Smooth muscle cell (in vitro differentiated cells): ENCODE measurements at regions not wholly inside any gene's neighbourhood (a gene's known extent, or its start where the extent isn't known, plus 50 kb on each side); places are given as distances from the start of the nearest gene placed in this dataset.
"Not testable (repeated sequence)": the region's sequence is repeated elsewhere in the genome, so short reads cannot be mapped to it uniquely, and the experiment has no call there.

ENCODE experiments used
- DNase-seq: peaks from one replicate; lab custom pipeline; 2025; ENCODE audit not compliant: unreplicated experiment; lab: John Stamatoyannopoulos, UW
- H2AFZ ChIP-seq: fragments of 200-600 bp; sonication (generic); 2 replicates; pipeline ENCODE4 v1.6.0; 2016; ENCODE audit warnings: antibody characterized with exemption, low read depth, mild to moderate bottlenecking
- H3F3A ChIP-seq: fragments of 200-600 bp; sonication (generic); 2 replicates; pipeline ENCODE4 v1.6.0; 2017; ENCODE audit warnings: antibody characterized with exemption, low read depth
- H3K27ac ChIP-seq: fragments of 200-600 bp; sonication (generic); 2 replicates; pipeline ENCODE4 v1.5.1; 2016; ENCODE audit warnings: low read depth, mild to moderate bottlenecking
- H3K27me3 ChIP-seq: fragments of 200-600 bp; sonication (generic); 2 replicates; pipeline ENCODE4 v1.6.1; 2016; ENCODE audit warnings: low read depth, mild to moderate bottlenecking
- H3K36me3 ChIP-seq: fragments of 200-600 bp; sonication (generic); 2 replicates; pipeline ENCODE4 v1.5.1; 2016; ENCODE audit warnings: low read depth
- H3K4me1 ChIP-seq: fragments of 200-600 bp; sonication (generic); 2 replicates; pipeline ENCODE4 v1.5.1; 2016; ENCODE audit warnings: low read depth
- H3K4me2 ChIP-seq: fragments of 200-600 bp; sonication (generic); 2 replicates; pipeline ENCODE4 v1.6.0; 2016; ENCODE audit warnings: mild to moderate bottlenecking
- H3K4me3 ChIP-seq: fragments of 200-600 bp; sonication (generic); 2 replicates; pipeline ENCODE4 v1.5.1; 2016; ENCODE audit warnings: mild to moderate bottlenecking
- H3K79me2 ChIP-seq: fragments of 200-600 bp; sonication (generic); 2 replicates; pipeline ENCODE4 v1.6.0; 2016; ENCODE audit warnings: low read depth, mild to moderate bottlenecking
- H3K9ac ChIP-seq: fragments of 200-600 bp; sonication (generic); 2 replicates; pipeline ENCODE4 v1.6.0; 2016; ENCODE audit warnings: low read depth
- H3K9me3 ChIP-seq: fragments of 200-600 bp; sonication (generic); replicated peaks from 2 replicates; pipeline ENCODE4 v1.5.1; 2016; ENCODE audit warnings: low read depth
- H4K20me1 ChIP-seq: fragments of 200-600 bp; sonication (generic); 2 replicates; pipeline ENCODE4 v1.6.0; 2016; ENCODE audit warnings: low read depth
- WGBS: methylation state at CpG from one replicate; pipeline ENCODE4 v1.1.7; 2016; ENCODE audit warnings: low lambda C conversion rate; 5-methylcytosine and 5-hydroxymethylcytosine counted together
- TF ChIP-seq, protein P1 (sequence below): fragments of 200-600 bp; sonication (generic); IDR thresholded peaks from 2 replicates; pipeline ENCODE4 v1.5.1; 2017; ENCODE audit warnings: borderline replicate concordance, mild to moderate bottlenecking, antibody characterized with exemption; ENCODE audit not compliant: insufficient read depth, poor library complexity, severe bottlenecking

DNA sequence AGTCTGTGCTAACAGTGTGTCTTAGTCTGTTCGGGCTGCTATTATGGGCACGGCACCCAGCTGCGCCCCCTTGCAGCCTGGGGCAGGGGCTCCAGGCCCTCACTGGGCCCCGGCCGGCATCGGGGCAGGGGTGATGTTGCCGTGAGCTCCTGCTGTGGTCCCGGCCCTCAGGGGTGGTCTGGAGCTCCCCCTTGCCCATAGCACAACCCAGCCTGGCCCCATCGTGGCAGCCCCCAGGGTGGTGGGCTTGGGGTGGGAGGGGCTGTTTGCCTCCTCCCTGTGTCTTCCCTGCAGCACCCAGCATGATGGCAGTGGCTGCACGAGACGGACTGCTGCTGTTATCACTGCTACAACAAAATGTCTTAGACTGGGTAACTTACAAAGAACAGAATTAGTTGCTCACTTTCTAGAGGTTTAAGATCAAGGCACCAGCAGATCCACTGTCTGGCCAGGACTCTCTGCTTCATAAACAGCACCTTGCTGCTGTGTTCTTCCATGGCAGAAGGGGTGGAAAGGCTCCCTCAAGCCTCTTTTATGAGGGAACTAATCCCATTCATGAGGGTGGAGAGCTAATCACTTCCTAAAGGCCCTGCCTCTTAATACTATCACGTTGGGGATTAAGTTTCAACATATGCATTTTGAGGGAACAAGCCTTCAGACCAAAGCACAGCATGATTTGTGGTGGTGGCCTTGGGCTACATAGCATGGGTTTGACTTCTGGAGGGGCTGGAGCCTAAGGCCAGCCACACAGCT lies 149.5 kb downstream of the SEC23IP start:
- Histone ChIP-seq H4K20me1 (no peaks in the 10 kb centered on the region), H3K36me3 (no peaks in the 10 kb centered on the region), H3K4me1 (no peaks in the 10 kb centered on the region), H3K27ac (no peak overlapping the region), H3K9ac (no peak overlapping the region), H3K4me3 (no peak overlapping the region), H3K27me3 (no peaks in the 10 kb centered on the region), H2AFZ (no peak overlapping the region), H3K9me3 (no peaks in the 10 kb centered on the region), H3K79me2 (no peaks in the 10 kb centered on the region), H3F3A (no peaks in the 10 kb centered on the region), H3K4me2 (no peak overlapping the region)
- TF ChIP-seq, protein P1, sequence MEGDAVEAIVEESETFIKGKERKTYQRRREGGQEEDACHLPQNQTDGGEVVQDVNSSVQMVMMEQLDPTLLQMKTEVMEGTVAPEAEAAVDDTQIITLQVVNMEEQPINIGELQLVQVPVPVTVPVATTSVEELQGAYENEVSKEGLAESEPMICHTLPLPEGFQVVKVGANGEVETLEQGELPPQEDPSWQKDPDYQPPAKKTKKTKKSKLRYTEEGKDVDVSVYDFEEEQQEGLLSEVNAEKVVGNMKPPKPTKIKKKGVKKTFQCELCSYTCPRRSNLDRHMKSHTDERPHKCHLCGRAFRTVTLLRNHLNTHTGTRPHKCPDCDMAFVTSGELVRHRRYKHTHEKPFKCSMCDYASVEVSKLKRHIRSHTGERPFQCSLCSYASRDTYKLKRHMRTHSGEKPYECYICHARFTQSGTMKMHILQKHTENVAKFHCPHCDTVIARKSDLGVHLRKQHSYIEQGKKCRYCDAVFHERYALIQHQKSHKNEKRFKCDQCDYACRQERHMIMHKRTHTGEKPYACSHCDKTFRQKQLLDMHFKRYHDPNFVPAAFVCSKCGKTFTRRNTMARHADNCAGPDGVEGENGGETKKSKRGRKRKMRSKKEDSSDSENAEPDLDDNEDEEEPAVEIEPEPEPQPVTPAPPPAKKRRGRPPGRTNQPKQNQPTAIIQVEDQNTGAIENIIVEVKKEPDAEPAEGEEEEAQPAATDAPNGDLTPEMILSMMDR, result no peak
- 86% methylated on average over 9 of the region's 12 CpGs for WGBS
- DNase-seq, result no peak

DNA sequence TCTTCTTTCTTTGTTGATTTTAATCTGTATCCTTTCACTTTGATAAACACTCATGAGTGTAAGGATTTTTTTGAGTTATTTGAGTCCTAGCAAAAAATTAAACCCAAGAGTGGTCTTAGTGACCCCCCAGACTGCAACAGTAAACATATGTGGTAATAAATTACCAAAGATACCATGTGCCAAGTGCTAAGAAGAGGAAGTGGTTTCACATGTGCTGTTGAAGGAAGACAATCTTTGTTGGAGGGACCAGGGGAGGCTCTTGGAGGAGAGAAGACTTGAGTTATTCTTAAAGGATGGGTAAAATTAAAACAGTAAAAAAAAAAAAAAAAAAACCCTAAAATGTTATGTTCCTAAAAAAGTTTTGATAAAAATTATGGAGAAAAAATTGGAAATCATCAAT lies 150.2 kb downstream of the SEC23IP start:
- H3K4me3 ChIP-seq, result no peak overlapping the region
- no peaks in the 10 kb centered on the region for H4K20me1 ChIP-seq
- no peaks in the 10 kb centered on the region for H3K79me2 ChIP-seq
- H3K27ac ChIP-seq, result no peak overlapping the region
- no peaks in the 10 kb centered on the region for H3K36me3 ChIP-seq
- TF ChIP-seq, protein P1, result no peak
- no peak overlapping the region for H3K4me2 ChIP-seq
- no peak overlapping the region for H3K9ac ChIP-seq
- H3K9me3 ChIP-seq, result no peaks in the 10 kb centered on the region
- no peak for DNase-seq
- no peaks in the 10 kb centered on the region for H3K27me3 ChIP-seq
- H2AFZ ChIP-seq, result no peak overlapping the region
- H3F3A ChIP-seq, result no peaks in the 10 kb centered on the region
- H3K4me1 ChIP-seq, result no peaks in the 10 kb centered on the region

DNA sequence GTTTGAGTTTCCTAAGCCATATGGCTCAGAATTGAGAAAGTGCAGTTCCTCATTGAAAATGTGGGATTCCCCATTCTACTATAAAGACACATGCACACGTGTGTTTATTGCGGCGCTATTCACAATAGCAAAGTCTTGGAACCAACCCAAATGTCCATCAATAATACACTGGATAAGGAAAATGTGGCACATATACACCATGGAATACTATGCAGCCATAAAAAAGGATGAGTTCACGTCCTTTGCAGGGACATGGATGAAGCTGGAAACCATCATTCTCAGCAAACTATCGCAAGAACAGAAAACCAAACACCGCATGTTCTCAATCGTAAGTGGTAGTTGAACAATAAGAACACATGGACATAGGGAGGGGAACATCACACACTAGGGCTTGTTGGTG lies 154.8 kb downstream of the SEC23IP start:
- H3F3A ChIP-seq, H3K9me3 ChIP-seq, H3K9ac ChIP-seq, H3K27me3 ChIP-seq, H4K20me1 ChIP-seq, H3K79me2 ChIP-seq, DNase-seq, H2AFZ ChIP-seq, H3K27ac ChIP-seq, H3K4me1 ChIP-seq, H3K4me3 ChIP-seq, H3K4me2 ChIP-seq, H3K36me3 ChIP-seq: not testable (repeated sequence)
- whole genome bisulfite sequencing, result 93% methylated on average over 7 of the region's 7 CpGs

DNA sequence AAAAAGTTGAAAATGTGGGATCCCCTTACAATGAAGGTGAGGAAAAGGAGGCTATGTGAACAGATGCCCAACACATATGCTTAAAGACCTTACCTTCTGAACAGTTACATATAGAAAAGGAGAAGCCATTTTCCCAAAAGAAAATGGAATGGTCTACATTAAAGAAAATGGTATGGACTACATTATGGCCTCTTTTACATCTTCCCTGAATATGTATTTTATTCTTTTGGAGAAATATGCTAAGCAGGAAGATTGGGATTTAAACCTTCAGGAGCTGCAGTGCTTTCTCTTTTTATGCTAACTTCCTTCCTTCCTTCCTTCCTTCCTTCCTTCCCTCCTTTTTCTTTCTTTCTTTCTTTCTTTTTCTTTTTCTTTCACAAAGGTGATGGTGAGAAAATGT lies 155.4 kb downstream of the SEC23IP start:
- H3K9me3 ChIP-seq, result no peaks in the 10 kb centered on the region
- no peak overlapping the region for H3K4me2 ChIP-seq
- H3K79me2 ChIP-seq, result no peaks in the 10 kb centered on the region
- H3K36me3 ChIP-seq, result no peaks in the 10 kb centered on the region
- H2AFZ ChIP-seq, result no peak overlapping the region
- no peaks in the 10 kb centered on the region for H4K20me1 ChIP-seq
- no peak overlapping the region for H3K27ac ChIP-seq
- H3K9ac ChIP-seq, result no peak overlapping the region
- no peaks in the 10 kb centered on the region for H3F3A ChIP-seq
- H3K27me3 ChIP-seq, result no peaks in the 10 kb centered on the region
- TF ChIP-seq, protein P1, result no peak
- H3K4me3 ChIP-seq, result no peak overlapping the region
- H3K4me1 ChIP-seq, result no peaks in the 10 kb centered on the region
- DNase-seq, result no peak
